HepG2 (cell line): ENCODE measurements at regions not wholly inside any gene's neighbourhood (a gene's known extent, or its start where the extent isn't known, plus 50 kb on each side); places are given as distances from the start of the nearest gene placed in this dataset.

Experiments
- BCL6 ChIP-seq: IDR thresholded peaks from 2 replicates; pipeline ENCODE4 v1.6.1; 2016; ENCODE audit warnings: missing genetic modification reagents, missing compliant biosample characterization
- CBX5 ChIP-seq: sonication (generic); formaldehyde crosslinking; IDR thresholded peaks from 2 replicates; pipeline ENCODE4 v1.4.0; 2020; ENCODE audit warnings: missing genetic modification reagents, borderline replicate concordance
- CEBPB ChIP-seq: IDR thresholded peaks from 2 replicates; pipeline ENCODE4 v1.6.1; 2011; ENCODE audit warnings: low read depth, low read length, improper control_type of control experiment, borderline replicate concordance
- DR1 ChIP-seq: sonication (generic); formaldehyde crosslinking; IDR thresholded peaks from 2 replicates; pipeline ENCODE4 v1.8.0; 2021; ENCODE audit warnings: mild to moderate bottlenecking, missing genetic modification reagents, inconsistent platforms
- GATAD1 ChIP-seq: IDR thresholded peaks from 2 replicates; pipeline ENCODE4 v1.6.1; 2016; ENCODE audit warnings: missing genetic modification reagents, missing compliant biosample characterization
- IKZF5 ChIP-seq: IDR thresholded peaks from 2 replicates; pipeline ENCODE4 v1.6.1; 2018; ENCODE audit warnings: missing genetic modification reagents, mild to moderate bottlenecking, missing compliant biosample characterization
- MTA1 ChIP-seq: sonication (generic); formaldehyde crosslinking; IDR thresholded peaks from 2 replicates; pipeline ENCODE4 v1.4.0; 2020; ENCODE audit warnings: missing genetic modification reagents, mild to moderate bottlenecking, borderline replicate concordance
- NFATC3 ChIP-seq: sonication (generic); formaldehyde crosslinking; IDR thresholded peaks from 2 replicates; pipeline ENCODE4 v1.5.1; 2020; ENCODE audit warnings: mild to moderate bottlenecking, missing genetic modification reagents
- PRDM10 ChIP-seq: sonication (generic); formaldehyde crosslinking; IDR thresholded peaks from 2 replicates; pipeline ENCODE4 v1.4.0; 2020; ENCODE audit warnings: low read depth, missing genetic modification reagents
- RFX1 ChIP-seq: fragments of 450-650 bp; IDR thresholded peaks from 2 replicates; pipeline ENCODE4 v1.6.1; 2017
- TBX2 ChIP-seq: sonication (generic); formaldehyde crosslinking; IDR thresholded peaks from 2 replicates; pipeline ENCODE4 v1.5.0; 2020; ENCODE audit warnings: missing genetic modification reagents, mild to moderate bottlenecking, borderline replicate concordance
- ZFYVE20 ChIP-seq: sonication (generic); formaldehyde crosslinking; IDR thresholded peaks from 2 replicates; pipeline ENCODE4 v1.8.0; 2023; ENCODE audit warnings: low read depth, mild to moderate bottlenecking, moderate library complexity, missing genetic modification reagents, borderline replicate concordance
- ZNF205 ChIP-seq: IDR thresholded peaks from 2 replicates; pipeline ENCODE4 v1.6.1; 2018; ENCODE audit warnings: missing biosample characterization, missing genetic modification reagents
- ZNF296 ChIP-seq: sonication (generic); formaldehyde crosslinking; conservative IDR thresholded peaks from 2 replicates; pipeline ENCODE4 v1.5.0; 2020; ENCODE audit warnings: mild to moderate bottlenecking, missing genetic modification reagents
- ZNF333 ChIP-seq: sonication (generic); formaldehyde crosslinking; IDR thresholded peaks from 2 replicates; pipeline ENCODE4 v1.4.0; 2020; ENCODE audit warnings: mild to moderate bottlenecking, missing genetic modification reagents, borderline replicate concordance
- ZNF558 ChIP-seq: sonication (generic); formaldehyde crosslinking; IDR thresholded peaks from 2 replicates; pipeline ENCODE4 v1.9.0; 2022; ENCODE audit warnings: mild to moderate bottlenecking, missing genetic modification reagents, borderline replicate concordance
- ZNF780A ChIP-seq: sonication (generic); formaldehyde crosslinking; IDR thresholded peaks from 2 replicates; pipeline ENCODE4 v1.8.0; 2022; ENCODE audit warnings: mild to moderate bottlenecking, missing genetic modification reagents, moderate library complexity
- ZSCAN9 ChIP-seq: IDR thresholded peaks from 2 replicates; pipeline ENCODE4 v1.6.1; 2016; ENCODE audit warnings: borderline replicate concordance
- TF ChIP-seq, protein P1 (sequence below): sonication (generic); formaldehyde crosslinking; IDR thresholded peaks from 2 replicates; pipeline ENCODE4 v1.4.0; 2020; ENCODE audit warnings: missing genetic modification reagents
- TF ChIP-seq, protein P2 (sequence below): sonication (generic); formaldehyde crosslinking; IDR thresholded peaks from 2 replicates; pipeline ENCODE4 v1.4.0; 2020; ENCODE audit warnings: mild to moderate bottlenecking, missing genetic modification reagents

- TF ChIP-seq IKZF5 (CRISPR knock-in tag) (peak; percentile 99), ZFYVE20 (CRISPR knock-in tag) (peak; percentile 99), ZSCAN9 (CRISPR knock-in tag) (peak; percentile 100), PRDM10 (CRISPR knock-in tag) (peak; percentile 94), MTA1 (CRISPR knock-in tag) (no peak), RFX1 (no peak), CEBPB (no peak), GATAD1 (CRISPR knock-in tag) (peak; percentile 89), CBX5 (CRISPR knock-in tag) (peak; percentile 100), ZNF333 (CRISPR knock-in tag) (peak; percentile 99), BCL6 (CRISPR knock-in tag) (peak; percentile 94), DR1 (CRISPR knock-in tag) (peak; percentile 87), ZNF780A (CRISPR knock-in tag) (peak; percentile 95; the same call in 1 of the 2 replicates), TBX2 (CRISPR knock-in tag) (peak; percentile 93), ZNF205 (peak; percentile 99), ZNF296 (CRISPR knock-in tag) (peak; percentile 99), ZNF558 (CRISPR knock-in tag) (peak; percentile 99; the same call in 1 of the 2 replicates), NFATC3 (CRISPR knock-in tag) (peak; percentile 99; the same call in 1 of the 2 replicates)
- TF ChIP-seq, protein P1, sequence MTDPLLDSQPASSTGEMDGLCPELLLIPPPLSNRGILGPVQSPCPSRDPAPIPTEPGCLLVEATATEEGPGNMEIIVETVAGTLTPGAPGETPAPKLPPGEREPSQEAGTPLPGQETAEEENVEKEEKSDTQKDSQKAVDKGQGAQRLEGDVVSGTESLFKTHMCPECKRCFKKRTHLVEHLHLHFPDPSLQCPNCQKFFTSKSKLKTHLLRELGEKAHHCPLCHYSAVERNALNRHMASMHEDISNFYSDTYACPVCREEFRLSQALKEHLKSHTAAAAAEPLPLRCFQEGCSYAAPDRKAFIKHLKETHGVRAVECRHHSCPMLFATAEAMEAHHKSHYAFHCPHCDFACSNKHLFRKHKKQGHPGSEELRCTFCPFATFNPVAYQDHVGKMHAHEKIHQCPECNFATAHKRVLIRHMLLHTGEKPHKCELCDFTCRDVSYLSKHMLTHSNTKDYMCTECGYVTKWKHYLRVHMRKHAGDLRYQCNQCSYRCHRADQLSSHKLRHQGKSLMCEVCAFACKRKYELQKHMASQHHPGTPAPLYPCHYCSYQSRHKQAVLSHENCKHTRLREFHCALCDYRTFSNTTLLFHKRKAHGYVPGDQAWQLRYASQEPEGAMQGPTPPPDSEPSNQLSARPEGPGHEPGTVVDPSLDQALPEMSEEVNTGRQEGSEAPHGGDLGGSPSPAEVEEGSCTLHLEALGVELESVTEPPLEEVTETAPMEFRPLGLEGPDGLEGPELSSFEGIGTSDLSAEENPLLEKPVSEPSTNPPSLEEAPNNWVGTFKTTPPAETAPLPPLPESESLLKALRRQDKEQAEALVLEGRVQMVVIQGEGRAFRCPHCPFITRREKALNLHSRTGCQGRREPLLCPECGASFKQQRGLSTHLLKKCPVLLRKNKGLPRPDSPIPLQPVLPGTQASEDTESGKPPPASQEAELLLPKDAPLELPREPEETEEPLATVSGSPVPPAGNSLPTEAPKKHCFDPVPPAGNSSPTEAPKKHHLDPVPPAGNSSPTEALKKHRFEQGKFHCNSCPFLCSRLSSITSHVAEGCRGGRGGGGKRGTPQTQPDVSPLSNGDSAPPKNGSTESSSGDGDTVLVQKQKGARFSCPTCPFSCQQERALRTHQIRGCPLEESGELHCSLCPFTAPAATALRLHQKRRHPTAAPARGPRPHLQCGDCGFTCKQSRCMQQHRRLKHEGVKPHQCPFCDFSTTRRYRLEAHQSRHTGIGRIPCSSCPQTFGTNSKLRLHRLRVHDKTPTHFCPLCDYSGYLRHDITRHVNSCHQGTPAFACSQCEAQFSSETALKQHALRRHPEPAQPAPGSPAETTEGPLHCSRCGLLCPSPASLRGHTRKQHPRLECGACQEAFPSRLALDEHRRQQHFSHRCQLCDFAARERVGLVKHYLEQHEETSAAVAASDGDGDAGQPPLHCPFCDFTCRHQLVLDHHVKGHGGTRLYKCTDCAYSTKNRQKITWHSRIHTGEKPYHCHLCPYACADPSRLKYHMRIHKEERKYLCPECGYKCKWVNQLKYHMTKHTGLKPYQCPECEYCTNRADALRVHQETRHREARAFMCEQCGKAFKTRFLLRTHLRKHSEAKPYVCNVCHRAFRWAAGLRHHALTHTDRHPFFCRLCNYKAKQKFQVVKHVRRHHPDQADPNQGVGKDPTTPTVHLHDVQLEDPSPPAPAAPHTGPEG (CRISPR knock-in tag): peak; percentile 98
- TF ChIP-seq, protein P2, sequence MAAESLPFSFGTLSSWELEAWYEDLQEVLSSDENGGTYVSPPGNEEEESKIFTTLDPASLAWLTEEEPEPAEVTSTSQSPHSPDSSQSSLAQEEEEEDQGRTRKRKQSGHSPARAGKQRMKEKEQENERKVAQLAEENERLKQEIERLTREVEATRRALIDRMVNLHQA: peak; percentile 96
Measured at GRCh38 chr20:37627060-37627766, 66.6 kb upstream of the CTNNBL1 start (continued).
